ENCODE measurements at regions not wholly inside any gene's neighbourhood (a gene's known extent, or its start where the extent isn't known, plus 50 kb on each side); places are given as distances from the start of the nearest gene placed in this dataset.

GRCh38 chr1:81224222-81224621, 576.5 kb upstream of the ADGRL2 start:
- TF ChIP-seq POLR2A (IDR thresholded peaks at IDR 0.05), result no peak
- TF ChIP-seq CTCF (IDR thresholded peaks at IDR 0.05), result no peak
- TF ChIP-seq POLR2AphosphoS5 (IDR thresholded peaks at IDR 0.05), result no peak

Measured in prostate gland (tissue), 2 donors.